ENCODE measurements at regions not wholly inside any gene's neighbourhood (a gene's known extent, or its start where the extent isn't known, plus 50 kb on each side); places are given as distances from the start of the nearest gene placed in this dataset.

DNA sequence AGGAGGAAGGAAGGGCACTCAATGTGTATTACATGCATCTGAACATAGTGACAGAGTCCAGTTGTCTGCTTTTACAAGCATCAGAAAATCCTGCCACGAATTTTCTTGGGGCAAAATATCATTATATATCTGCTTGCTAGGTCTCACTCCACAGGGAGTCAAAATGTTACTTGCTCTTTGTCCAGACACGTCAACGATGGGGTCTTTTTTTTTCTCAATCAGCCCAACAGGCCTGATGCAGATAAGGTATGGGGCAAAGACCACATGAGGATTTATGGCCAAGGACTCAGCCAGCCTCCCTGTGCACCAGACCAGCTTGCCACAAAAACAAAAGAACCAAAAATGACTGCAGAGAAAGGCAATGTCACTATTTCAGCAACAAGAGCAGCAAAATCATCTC, 323.4 kb upstream of the PKDCC start:
- H3K4me1 Mint-ChIP-seq: peaks cover 14% of the 10 kb centered on the region
- H3K9ac ChIP-seq (ENCODE audit: insufficient read depth, low read length, poor library complexity, severe bottlenecking): no peak overlapping the region
- peaks cover 0 to 3% (median 0%) of the 10 kb centered on the region in 7 donors for H3K9me3 Mint-ChIP-seq
- no peak overlapping the region for H3K4me2 ChIP-seq (replicated peaks; ENCODE audit: extremely low read depth, low read length, poor library complexity, severe bottlenecking)
- H3K36me3 Mint-ChIP-seq: no peaks in the 10 kb centered on the region
- H3K4me3 ChIP-seq (replicated peaks in 1 of 3; ENCODE audit: low read depth in 2 of 3, low read length in 3 of 3): no peak overlapping the region
- peak overlapping the region in 1 of 7 donors; percentile 4 for H3K27ac Mint-ChIP-seq
- TF ChIP-seq, protein P1, sequence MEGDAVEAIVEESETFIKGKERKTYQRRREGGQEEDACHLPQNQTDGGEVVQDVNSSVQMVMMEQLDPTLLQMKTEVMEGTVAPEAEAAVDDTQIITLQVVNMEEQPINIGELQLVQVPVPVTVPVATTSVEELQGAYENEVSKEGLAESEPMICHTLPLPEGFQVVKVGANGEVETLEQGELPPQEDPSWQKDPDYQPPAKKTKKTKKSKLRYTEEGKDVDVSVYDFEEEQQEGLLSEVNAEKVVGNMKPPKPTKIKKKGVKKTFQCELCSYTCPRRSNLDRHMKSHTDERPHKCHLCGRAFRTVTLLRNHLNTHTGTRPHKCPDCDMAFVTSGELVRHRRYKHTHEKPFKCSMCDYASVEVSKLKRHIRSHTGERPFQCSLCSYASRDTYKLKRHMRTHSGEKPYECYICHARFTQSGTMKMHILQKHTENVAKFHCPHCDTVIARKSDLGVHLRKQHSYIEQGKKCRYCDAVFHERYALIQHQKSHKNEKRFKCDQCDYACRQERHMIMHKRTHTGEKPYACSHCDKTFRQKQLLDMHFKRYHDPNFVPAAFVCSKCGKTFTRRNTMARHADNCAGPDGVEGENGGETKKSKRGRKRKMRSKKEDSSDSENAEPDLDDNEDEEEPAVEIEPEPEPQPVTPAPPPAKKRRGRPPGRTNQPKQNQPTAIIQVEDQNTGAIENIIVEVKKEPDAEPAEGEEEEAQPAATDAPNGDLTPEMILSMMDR (IDR thresholded peaks at IDR 0.05): no peak
- intact Hi-C loops (cut with micrococcal nuclease): no loop called here
- DNase-seq: no peak
- H3K9me3 ChIP-seq (replicated peaks in 1 of 2; ENCODE audit: control insufficient read depth in 1 of 2, insufficient read depth in 1 of 2, low read length in 2 of 2): no peaks in the 10 kb centered on the region
- no CpG with 5 or more reads among the region's 3 CpGs for WGBS (ENCODE audit: insufficient coverage)
- H4K20me1 ChIP-seq (ENCODE audit: insufficient read depth, low read length): no peaks in the 10 kb centered on the region
- H3K36me3 ChIP-seq (replicated peaks in 1 of 2; ENCODE audit: control insufficient read depth in 1 of 2, insufficient read depth in 2 of 2, low read length in 2 of 2): no peaks in the 10 kb centered on the region
- H3K4me3 Mint-ChIP-seq: no peak overlapping the region
- peaks cover 0 to 3% (median 0%) of the 10 kb centered on the region in 3 donors for H3K27me3 Mint-ChIP-seq (ENCODE audit: low read depth in 3 of 3)
- no peaks in the 10 kb centered on the region for H3K27me3 ChIP-seq (ENCODE audit: control insufficient read depth in 2 of 2, insufficient read depth in 2 of 2, low read length in 2 of 2)
- H3K4me1 ChIP-seq (ENCODE audit: control insufficient read depth in 1 of 2, insufficient read depth in 2 of 2, low read length in 2 of 2): peaks cover 5 to 15% of the 10 kb centered on the region in 2 donors
- H3K27ac ChIP-seq (ENCODE audit: low read depth in 1 of 2, low read length in 2 of 2): no peak overlapping the region
- no peaks in the 10 kb centered on the region for H3K79me2 ChIP-seq (ENCODE audit: insufficient read depth, low read length)
- H2AFZ ChIP-seq (ENCODE audit: insufficient read depth, low read depth, low read length, poor library complexity, severe bottlenecking): no peak overlapping the region

DNA sequence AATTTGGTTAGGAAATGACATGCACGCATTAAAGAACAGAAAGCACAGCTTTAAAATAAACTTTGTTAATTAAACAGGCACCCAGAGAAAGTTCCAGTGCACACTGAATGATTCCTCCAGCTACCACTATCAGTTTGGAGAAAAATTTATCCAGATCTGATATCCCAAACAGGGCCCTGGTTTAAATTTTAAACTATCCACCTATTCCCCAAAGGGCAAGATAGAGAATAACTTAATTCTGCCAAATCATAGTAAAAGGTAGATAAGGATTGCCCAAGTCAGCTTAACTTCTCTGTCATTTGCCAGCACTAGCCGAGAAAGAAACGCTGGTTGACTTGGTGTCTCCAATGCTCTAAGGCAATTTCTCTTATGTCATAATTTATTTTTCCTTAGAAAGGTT, 321.9 kb upstream of the PKDCC start:
- Mint-ChIP-seq H3K4me3 (no peak overlapping the region), H3K9me3 (peaks cover 0 to 5% (median 0%) of the 10 kb centered on the region in 7 donors), H3K27ac (no peak overlapping the region), H3K36me3 (no peaks in the 10 kb centered on the region), H3K4me1 (no peaks in the 10 kb centered on the region), H3K27me3 (ENCODE audit: low read depth in 3 of 3) (peaks cover 0 to 3% (median 0%) of the 10 kb centered on the region in 3 donors)
- H3K9ac ChIP-seq (ENCODE audit: insufficient read depth, low read length, poor library complexity, severe bottlenecking): no peak overlapping the region
- no peaks in the 10 kb centered on the region for H3K36me3 ChIP-seq (replicated peaks in 1 of 2; ENCODE audit: control insufficient read depth in 1 of 2, insufficient read depth in 2 of 2, low read length in 2 of 2)
- intact Hi-C loops (cut with micrococcal nuclease): no loop called here
- H3K4me1 ChIP-seq (ENCODE audit: control insufficient read depth in 1 of 2, insufficient read depth in 2 of 2, low read length in 2 of 2): peaks cover 0 to under 1% of the 10 kb centered on the region in 2 donors
- H3K27me3 ChIP-seq (ENCODE audit: control insufficient read depth in 2 of 2, insufficient read depth in 2 of 2, low read length in 2 of 2): no peaks in the 10 kb centered on the region
- no peak overlapping the region for H2AFZ ChIP-seq (ENCODE audit: insufficient read depth, low read depth, low read length, poor library complexity, severe bottlenecking)
- no peak overlapping the region for H3K4me3 ChIP-seq (replicated peaks in 1 of 3; ENCODE audit: low read depth in 2 of 3, low read length in 3 of 3)
- TF ChIP-seq, protein P1 (IDR thresholded peaks at IDR 0.05): no peak
- no peaks in the 10 kb centered on the region for H4K20me1 ChIP-seq (ENCODE audit: insufficient read depth, low read length)
- H3K4me2 ChIP-seq (replicated peaks; ENCODE audit: extremely low read depth, low read length, poor library complexity, severe bottlenecking): no peak overlapping the region
- DNase-seq: no peak
- no peak overlapping the region for H3K27ac ChIP-seq (ENCODE audit: low read depth in 1 of 2, low read length in 2 of 2)
- no peaks in the 10 kb centered on the region for H3K9me3 ChIP-seq (replicated peaks in 1 of 2; ENCODE audit: control insufficient read depth in 1 of 2, insufficient read depth in 1 of 2, low read length in 2 of 2)
- WGBS (ENCODE audit: insufficient coverage): no CpG with 5 or more reads among the region's 3 CpGs
- no peaks in the 10 kb centered on the region for H3K79me2 ChIP-seq (ENCODE audit: insufficient read depth, low read length)
